ENCODE measurements at regions not wholly inside any gene's neighbourhood (a gene's known extent, or its start where the extent isn't known, plus 50 kb on each side); places are given as distances from the start of the nearest gene placed in this dataset.

DNA sequence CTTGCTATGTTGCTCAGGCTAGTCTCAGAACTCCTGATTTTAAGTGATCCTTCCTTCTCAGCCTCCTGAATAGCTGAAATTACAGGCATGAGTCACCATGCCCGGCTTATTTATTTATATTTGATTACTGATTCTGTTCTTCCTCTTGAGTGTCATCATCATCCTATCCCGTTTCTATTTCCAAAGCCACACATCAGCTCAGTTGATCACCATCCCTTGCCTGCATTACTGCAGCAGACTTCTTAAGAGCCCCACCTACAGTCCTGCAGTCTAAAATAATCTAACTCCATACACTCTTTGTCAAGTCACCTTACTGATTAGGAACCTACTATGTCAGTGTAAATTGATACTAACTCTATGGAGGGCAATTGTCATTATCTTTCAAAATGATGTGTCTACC is 138.9 kb upstream of the RAI14 start:
- TF ChIP-seq, protein P1, sequence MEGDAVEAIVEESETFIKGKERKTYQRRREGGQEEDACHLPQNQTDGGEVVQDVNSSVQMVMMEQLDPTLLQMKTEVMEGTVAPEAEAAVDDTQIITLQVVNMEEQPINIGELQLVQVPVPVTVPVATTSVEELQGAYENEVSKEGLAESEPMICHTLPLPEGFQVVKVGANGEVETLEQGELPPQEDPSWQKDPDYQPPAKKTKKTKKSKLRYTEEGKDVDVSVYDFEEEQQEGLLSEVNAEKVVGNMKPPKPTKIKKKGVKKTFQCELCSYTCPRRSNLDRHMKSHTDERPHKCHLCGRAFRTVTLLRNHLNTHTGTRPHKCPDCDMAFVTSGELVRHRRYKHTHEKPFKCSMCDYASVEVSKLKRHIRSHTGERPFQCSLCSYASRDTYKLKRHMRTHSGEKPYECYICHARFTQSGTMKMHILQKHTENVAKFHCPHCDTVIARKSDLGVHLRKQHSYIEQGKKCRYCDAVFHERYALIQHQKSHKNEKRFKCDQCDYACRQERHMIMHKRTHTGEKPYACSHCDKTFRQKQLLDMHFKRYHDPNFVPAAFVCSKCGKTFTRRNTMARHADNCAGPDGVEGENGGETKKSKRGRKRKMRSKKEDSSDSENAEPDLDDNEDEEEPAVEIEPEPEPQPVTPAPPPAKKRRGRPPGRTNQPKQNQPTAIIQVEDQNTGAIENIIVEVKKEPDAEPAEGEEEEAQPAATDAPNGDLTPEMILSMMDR (IDR thresholded peaks at IDR 0.05): no peak
- no peak for TF ChIP-seq POLR2A (IDR thresholded peaks at IDR 0.05)
